Keratinocyte (primary cell): ENCODE measurements at regions not wholly inside any gene's neighbourhood (a gene's known extent, or its start where the extent isn't known, plus 50 kb on each side); places are given as distances from the start of the nearest gene placed in this dataset.
"Not testable (repeated sequence)": the region's sequence is repeated elsewhere in the genome, so short reads cannot be mapped to it uniquely, and the experiment has no call there.

Experiments used
- DNase-seq: peaks from one replicate; pipeline ENCODE4 v3.0.0-alpha.2; 2011; ENCODE audit warnings: low read depth, missing footprints, low spot score
- FAIRE-seq: peaks from 2 replicates; lab custom pipeline; 2011; peaks lifted over from hg19 to GRCh38; lab: Jason Lieb, UNC
- H2AFZ ChIP-seq: 2 replicates; pipeline ENCODE4 v1.6.0; 2012; ENCODE audit warnings: low read length, control low read depth, inconsistent platforms; ENCODE audit not compliant: control insufficient read depth
- H3K27ac ChIP-seq: 2 replicates; pipeline ENCODE4 v1.5.1; 2011; ENCODE audit warnings: low read length; ENCODE audit not compliant: control insufficient read depth, insufficient read depth
- H3K27me3 ChIP-seq: 3 replicates; pipeline ENCODE4 v1.6.0; 2011; ENCODE audit warnings: low read length; ENCODE audit not compliant: control insufficient read depth, insufficient read depth; ENCODE audit errors: extremely low read depth
- H3K36me3 ChIP-seq, 2 experiments: 2 replicates in 1 of 2; 3 replicates in 1 of 2; pipeline ENCODE4 v1.5.1; 2011; ENCODE audit warnings: low read length in 2 of 2, mild to moderate bottlenecking in 1 of 2; ENCODE audit not compliant: control insufficient read depth in 2 of 2, insufficient read depth in 2 of 2; ENCODE audit errors: extremely low read depth in 1 of 2
- H3K4me1 ChIP-seq: 3 replicates; pipeline ENCODE4 v1.5.1; 2011; ENCODE audit warnings: low read length; ENCODE audit not compliant: control insufficient read depth, insufficient read depth; ENCODE audit errors: extremely low read depth
- H3K4me2 ChIP-seq: 3 replicates; pipeline ENCODE4 v1.6.0; 2011; ENCODE audit warnings: low read depth, low read length; ENCODE audit not compliant: control insufficient read depth, insufficient read depth; ENCODE audit errors: extremely low read depth
- H3K4me3 ChIP-seq, 3 experiments: fragments of 200-600 bp in 1 of 3; sonication (generic) in 1 of 3; 2 replicates in 2 of 3; 3 replicates in 1 of 3; pipeline ENCODE4 v1.5.1; 2011 to 2016; ENCODE audit warnings: low read length in 3 of 3, mild to moderate bottlenecking in 3 of 3, control low read depth in 2 of 3, inconsistent platforms in 1 of 3, low read depth in 1 of 3, mixed read lengths in 1 of 3, mixed run types in 1 of 3, moderate library complexity in 1 of 3; ENCODE audit not compliant: control insufficient read depth in 2 of 3, insufficient read depth in 2 of 3; ENCODE audit errors: extremely low read depth in 1 of 3
- H3K79me2 ChIP-seq: 2 replicates; pipeline ENCODE4 v1.6.0; 2012; ENCODE audit warnings: low read length; ENCODE audit not compliant: control insufficient read depth, insufficient read depth
- H3K9ac ChIP-seq: 3 replicates; pipeline ENCODE4 v1.6.0; 2011; ENCODE audit warnings: low read length; ENCODE audit not compliant: control insufficient read depth, insufficient read depth; ENCODE audit errors: extremely low read depth
- H3K9me1 ChIP-seq: 3 replicates; pipeline ENCODE4 v1.6.0; 2011; ENCODE audit warnings: low read length; ENCODE audit not compliant: control insufficient read depth, insufficient read depth; ENCODE audit errors: extremely low read depth
- H3K9me3 ChIP-seq: 2 replicates; pipeline ENCODE4 v1.5.1; 2012; ENCODE audit warnings: low read depth, low read length; ENCODE audit not compliant: control insufficient read depth
- H4K20me1 ChIP-seq: 3 replicates; pipeline ENCODE4 v1.6.0; 2011; ENCODE audit warnings: low read length; ENCODE audit not compliant: control insufficient read depth, insufficient read depth; ENCODE audit errors: extremely low read depth
- dilution Hi-C: fragments of 300-500 bp; cut with MboI; formaldehyde crosslinking; loops from one replicate; pipeline ENCODE4 v1.7.0; 2020; ENCODE audit warnings: low sequenced_read_pairs; ENCODE audit not compliant: extremely low pct_ligation_motif_present

GRCh38 chr21:10383571-10383970, 137.8 kb upstream of the TPTE start:
- H3K9me1 ChIP-seq, H3K36me3 ChIP-seq, H3K9me3 ChIP-seq: not testable (repeated sequence)

GRCh38 chr21:10384304-10384861, 137.0 kb upstream of the TPTE start:
- H3K79me2 ChIP-seq, H3K9me1 ChIP-seq, H3K4me2 ChIP-seq, H3K27me3 ChIP-seq, FAIRE-seq, H3K4me1 ChIP-seq, H4K20me1 ChIP-seq, dilution Hi-C loops, H3K9ac ChIP-seq, H3K36me3 ChIP-seq, H3K4me3 ChIP-seq, H2AFZ ChIP-seq, DNase-seq, H3K27ac ChIP-seq: not testable (repeated sequence)
- H3K9me3 ChIP-seq, result peaks cover 12% of the 10 kb centered on the region

More at GRCh38 chr21:10383571-10383970, 137.8 kb upstream of the TPTE start:
- H3K27me3 ChIP-seq, H2AFZ ChIP-seq, H3K4me3 ChIP-seq, FAIRE-seq, H3K79me2 ChIP-seq, H3K27ac ChIP-seq, H3K4me1 ChIP-seq, H3K4me2 ChIP-seq, dilution Hi-C loops, H4K20me1 ChIP-seq, DNase-seq, H3K9ac ChIP-seq: not testable (repeated sequence)

DNA sequence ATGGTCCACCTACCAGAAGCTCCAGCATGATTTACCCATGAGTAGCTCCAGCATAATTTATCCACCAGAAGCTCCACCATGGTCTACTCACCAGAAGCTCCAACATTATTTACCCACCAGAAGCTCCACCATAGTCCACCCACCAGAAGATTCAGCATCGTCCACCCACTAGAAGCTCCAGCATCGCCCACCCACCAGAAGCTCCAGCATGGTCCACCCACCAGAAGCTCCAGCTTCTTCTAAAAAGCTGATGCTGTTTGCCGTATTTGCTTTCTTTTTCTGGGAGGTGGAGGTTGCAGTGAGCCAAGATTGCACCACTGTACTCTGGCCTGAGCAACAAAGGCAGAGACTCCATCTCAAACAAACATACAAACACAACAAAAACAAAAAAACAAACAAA, 136.2 kb upstream of the TPTE start:
- H3K27me3 ChIP-seq, H4K20me1 ChIP-seq, H3K79me2 ChIP-seq, H2AFZ ChIP-seq, H3K9ac ChIP-seq, H3K36me3 ChIP-seq, H3K4me2 ChIP-seq, H3K9me1 ChIP-seq, H3K27ac ChIP-seq, DNase-seq, dilution Hi-C loops, H3K4me1 ChIP-seq, FAIRE-seq, H3K4me3 ChIP-seq: not testable (repeated sequence)
- peaks cover 13% of the 10 kb centered on the region for H3K9me3 ChIP-seq

DNA sequence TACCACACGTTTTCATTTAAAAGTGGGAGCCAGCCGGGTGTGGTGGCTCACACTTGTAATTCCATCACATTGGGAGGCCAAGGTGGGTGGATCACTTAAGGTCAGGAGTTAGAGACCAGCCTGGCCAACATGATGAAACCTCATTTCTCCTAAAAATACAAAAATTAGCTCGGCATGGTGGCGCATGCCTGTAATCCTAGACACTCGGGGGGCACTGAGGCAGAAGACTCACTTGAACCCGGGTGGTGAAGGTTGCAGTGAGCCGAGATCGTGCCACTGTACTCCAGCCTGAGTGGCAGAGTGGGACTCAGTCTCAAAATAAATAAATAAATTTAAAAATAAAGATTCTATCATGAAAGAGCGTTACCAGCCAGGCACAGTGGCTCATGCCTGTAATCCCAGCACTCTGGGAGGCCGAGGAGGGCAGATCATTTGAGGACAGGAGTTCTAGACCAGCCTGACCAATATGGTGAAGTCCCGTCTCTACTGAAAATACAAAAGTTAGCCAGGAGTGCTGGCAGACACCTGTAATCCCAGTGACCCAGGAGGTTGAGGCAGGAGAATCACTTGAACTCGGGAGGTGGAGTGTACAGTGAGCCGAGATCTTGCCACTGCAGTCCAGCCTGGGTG, 135.4 kb upstream of the TPTE start:
- H3K79me2 ChIP-seq, H3K27me3 ChIP-seq, H3K4me2 ChIP-seq, H2AFZ ChIP-seq, DNase-seq, H3K4me3 ChIP-seq, H3K36me3 ChIP-seq, H3K9me1 ChIP-seq, H3K9ac ChIP-seq, FAIRE-seq, H4K20me1 ChIP-seq, dilution Hi-C loops, H3K4me1 ChIP-seq, H3K27ac ChIP-seq: not testable (repeated sequence)
- H3K9me3 ChIP-seq, result peaks cover 11% of the 10 kb centered on the region

DNA sequence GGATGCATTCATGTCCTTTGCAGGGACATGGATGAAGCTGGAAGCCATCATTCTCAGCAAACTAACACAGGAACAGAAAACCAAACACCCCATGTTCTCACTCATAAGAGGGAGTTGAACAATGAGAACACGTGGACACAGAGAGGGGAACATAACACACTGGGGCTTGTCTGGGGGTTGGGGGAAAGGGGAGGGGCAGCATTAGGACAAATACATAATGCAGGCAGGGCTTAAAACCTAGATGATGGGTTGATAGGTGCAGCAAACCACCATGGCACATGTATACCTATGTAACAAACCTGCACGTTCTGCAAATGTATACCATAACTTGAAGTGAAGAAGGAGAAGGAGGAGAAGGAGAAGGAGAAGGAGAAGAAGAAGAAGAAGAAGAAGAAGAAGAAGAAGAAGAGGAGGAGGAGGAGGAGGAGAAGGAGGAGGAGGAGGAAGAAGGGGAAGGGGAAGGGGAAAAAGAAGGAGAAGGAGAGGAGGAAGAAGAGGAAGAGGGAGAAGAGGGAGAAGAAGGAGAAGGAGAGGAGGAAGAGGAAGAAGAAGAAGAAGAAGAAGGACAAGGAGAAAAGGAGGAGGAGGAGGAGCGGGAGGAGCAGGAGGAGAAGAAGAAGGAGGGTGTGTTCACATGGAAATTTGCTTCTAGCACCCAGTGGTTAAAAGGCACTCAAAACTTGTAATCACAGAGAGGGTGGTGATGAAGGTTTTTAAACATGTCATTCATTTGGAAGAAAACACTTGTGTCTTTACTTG, 133.5 kb upstream of the TPTE start:
- H3K9me1 ChIP-seq, H4K20me1 ChIP-seq, H3K4me2 ChIP-seq, H3K36me3 ChIP-seq, H3K79me2 ChIP-seq, H2AFZ ChIP-seq, H3K27ac ChIP-seq, dilution Hi-C loops, H3K4me3 ChIP-seq, H3K9ac ChIP-seq, H3K27me3 ChIP-seq, H3K4me1 ChIP-seq, FAIRE-seq, DNase-seq: not testable (repeated sequence)
- peaks cover 11% of the 10 kb centered on the region for H3K9me3 ChIP-seq
